ENCODE measurements at regions not wholly inside any gene's neighbourhood (a gene's known extent, or its start where the extent isn't known, plus 50 kb on each side); places are given as distances from the start of the nearest gene placed in this dataset.

DNA sequence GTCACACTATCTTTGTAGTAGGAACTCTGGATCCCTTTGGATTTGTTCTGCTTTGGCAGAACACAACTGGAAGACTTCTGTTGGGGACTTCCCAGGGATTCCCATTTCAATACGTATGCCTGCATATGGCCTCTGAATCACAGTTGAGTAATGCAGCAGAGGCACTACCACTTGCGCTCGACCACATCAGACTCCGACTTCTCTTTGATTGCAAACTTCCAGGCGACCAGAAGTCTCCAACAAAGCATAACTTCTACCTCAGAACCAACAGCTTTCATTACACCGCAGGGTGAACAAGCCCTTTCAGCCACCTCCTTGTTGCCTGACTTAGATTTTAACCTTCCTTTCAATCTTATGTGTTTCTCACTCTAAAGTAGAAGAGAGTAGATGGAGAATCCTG, 924.4 kb downstream of the IGSF11 start:
- TF ChIP-seq, protein P1, sequence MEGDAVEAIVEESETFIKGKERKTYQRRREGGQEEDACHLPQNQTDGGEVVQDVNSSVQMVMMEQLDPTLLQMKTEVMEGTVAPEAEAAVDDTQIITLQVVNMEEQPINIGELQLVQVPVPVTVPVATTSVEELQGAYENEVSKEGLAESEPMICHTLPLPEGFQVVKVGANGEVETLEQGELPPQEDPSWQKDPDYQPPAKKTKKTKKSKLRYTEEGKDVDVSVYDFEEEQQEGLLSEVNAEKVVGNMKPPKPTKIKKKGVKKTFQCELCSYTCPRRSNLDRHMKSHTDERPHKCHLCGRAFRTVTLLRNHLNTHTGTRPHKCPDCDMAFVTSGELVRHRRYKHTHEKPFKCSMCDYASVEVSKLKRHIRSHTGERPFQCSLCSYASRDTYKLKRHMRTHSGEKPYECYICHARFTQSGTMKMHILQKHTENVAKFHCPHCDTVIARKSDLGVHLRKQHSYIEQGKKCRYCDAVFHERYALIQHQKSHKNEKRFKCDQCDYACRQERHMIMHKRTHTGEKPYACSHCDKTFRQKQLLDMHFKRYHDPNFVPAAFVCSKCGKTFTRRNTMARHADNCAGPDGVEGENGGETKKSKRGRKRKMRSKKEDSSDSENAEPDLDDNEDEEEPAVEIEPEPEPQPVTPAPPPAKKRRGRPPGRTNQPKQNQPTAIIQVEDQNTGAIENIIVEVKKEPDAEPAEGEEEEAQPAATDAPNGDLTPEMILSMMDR (IDR thresholded peaks at IDR 0.05) = no peak
- no peak for TF ChIP-seq POLR2A (IDR thresholded peaks at IDR 0.05)

Measured in lower leg skin (tissue), 3 donors.